ENCODE measurements at regions not wholly inside any gene's neighbourhood (a gene's known extent, or its start where the extent isn't known, plus 50 kb on each side); places are given as distances from the start of the nearest gene placed in this dataset.

- H3K9me3 ChIP-seq = no peaks in the 10 kb centered on the region
- no peak overlapping the region for H3K4me3 ChIP-seq
- no peak for DNase-seq (ENCODE audit: low spot score in 2 of 2)
- H3K27me3 ChIP-seq (ENCODE audit: low read depth) = no peaks in the 10 kb centered on the region
- no peaks in the 10 kb centered on the region for H3K36me3 ChIP-seq (replicated peaks)
- H3K4me1 ChIP-seq = no peaks in the 10 kb centered on the region
- in situ Hi-C loops (cut with MboI; ENCODE audit: low sequenced_read_pairs) = no loop called here
Measured at GRCh38 chr14:101483829-101484228, 77.5 kb upstream of the DIO3 start.

- H3K36me3 ChIP-seq (replicated peaks) = no peaks in the 10 kb centered on the region
- no peaks in the 10 kb centered on the region for H3K27me3 ChIP-seq (ENCODE audit: low read depth)
- H3K4me1 ChIP-seq = no peaks in the 10 kb centered on the region
- no peaks in the 10 kb centered on the region for H3K9me3 ChIP-seq
- DNase-seq (ENCODE audit: low spot score in 2 of 2) = no peak
- H3K4me3 ChIP-seq = no peak overlapping the region
- in situ Hi-C loops (cut with MboI; ENCODE audit: low sequenced_read_pairs) = no loop called here
Measured at GRCh38 chr14:101489092-101489760, 72.1 kb upstream of the DIO3 start.

- no peaks in the 10 kb centered on the region for H3K36me3 ChIP-seq (replicated peaks)
- no peak for DNase-seq (ENCODE audit: low spot score in 2 of 2)
- no peaks in the 10 kb centered on the region for H3K9me3 ChIP-seq
- H3K4me1 ChIP-seq = no peaks in the 10 kb centered on the region
- H3K27me3 ChIP-seq (ENCODE audit: low read depth) = no peaks in the 10 kb centered on the region
- no peak overlapping the region for H3K4me3 ChIP-seq
- in situ Hi-C loops (cut with MboI; ENCODE audit: low sequenced_read_pairs) = no loop called here
Measured at GRCh38 chr14:101490771-101491170, 70.5 kb upstream of the DIO3 start.

GRCh38 chr14:101491841-101492240, 69.5 kb upstream of the DIO3 start:
- Histone ChIP-seq H3K4me3 (no peak overlapping the region), H3K36me3 (replicated peaks) (no peaks in the 10 kb centered on the region), H3K4me1 (no peaks in the 10 kb centered on the region), H3K9me3 (no peaks in the 10 kb centered on the region), H3K27me3 (ENCODE audit: low read depth) (no peaks in the 10 kb centered on the region)
- DNase-seq (ENCODE audit: low spot score in 2 of 2) = no peak
- in situ Hi-C loops (cut with MboI; ENCODE audit: low sequenced_read_pairs) = no loop called here

GRCh38 chr14:101492716-101493115, 68.6 kb upstream of the DIO3 start:
- Histone ChIP-seq H3K9me3 (no peaks in the 10 kb centered on the region), H3K27me3 (ENCODE audit: low read depth) (no peaks in the 10 kb centered on the region), H3K36me3 (replicated peaks) (no peaks in the 10 kb centered on the region), H3K4me1 (no peaks in the 10 kb centered on the region), H3K4me3 (no peak overlapping the region)
- no peak for DNase-seq (ENCODE audit: low spot score in 2 of 2)
- in situ Hi-C loops (cut with MboI; ENCODE audit: low sequenced_read_pairs) = no loop called here

- in situ Hi-C loops (cut with MboI; ENCODE audit: low sequenced_read_pairs) = no loop called here
- Histone ChIP-seq H3K4me3 (no peak overlapping the region), H3K9me3 (no peaks in the 10 kb centered on the region), H3K36me3 (replicated peaks) (no peaks in the 10 kb centered on the region), H3K4me1 (no peaks in the 10 kb centered on the region), H3K27me3 (ENCODE audit: low read depth) (no peaks in the 10 kb centered on the region)
- DNase-seq (ENCODE audit: low spot score in 2 of 2) = no peak
Measured at GRCh38 chr14:101494826-101495225, 66.5 kb upstream of the DIO3 start.

- DNase-seq (ENCODE audit: low spot score in 2 of 2) = no peak
- no peaks in the 10 kb centered on the region for H3K36me3 ChIP-seq (replicated peaks)
- H3K4me3 ChIP-seq = no peak overlapping the region
- in situ Hi-C loops (cut with MboI; ENCODE audit: low sequenced_read_pairs) = no loop called here
- no peaks in the 10 kb centered on the region for H3K4me1 ChIP-seq
- H3K9me3 ChIP-seq = no peaks in the 10 kb centered on the region
- H3K27me3 ChIP-seq (ENCODE audit: low read depth) = no peaks in the 10 kb centered on the region
Measured at GRCh38 chr14:101495284-101495683, 66.0 kb upstream of the DIO3 start.

GRCh38 chr14:101495827-101496775, 65.2 kb upstream of the DIO3 start:
- no peaks in the 10 kb centered on the region for H3K9me3 ChIP-seq
- DNase-seq (ENCODE audit: low spot score in 2 of 2) = no peak
- no peaks in the 10 kb centered on the region for H3K36me3 ChIP-seq (replicated peaks)
- in situ Hi-C loops (cut with MboI; ENCODE audit: low sequenced_read_pairs) = no loop called here
- H3K27me3 ChIP-seq (ENCODE audit: low read depth) = no peaks in the 10 kb centered on the region
- no peak overlapping the region for H3K4me3 ChIP-seq
- H3K4me1 ChIP-seq = no peaks in the 10 kb centered on the region

GRCh38 chr14:101496776-101497683, 64.3 kb upstream of the DIO3 start:
- no peaks in the 10 kb centered on the region for H3K4me1 ChIP-seq
- in situ Hi-C loops (cut with MboI; ENCODE audit: low sequenced_read_pairs) = no loop called here
- H3K36me3 ChIP-seq (replicated peaks) = no peaks in the 10 kb centered on the region
- no peaks in the 10 kb centered on the region for H3K9me3 ChIP-seq
- H3K27me3 ChIP-seq (ENCODE audit: low read depth) = no peaks in the 10 kb centered on the region
- DNase-seq (ENCODE audit: low spot score in 2 of 2) = no peak
- no peak overlapping the region for H3K4me3 ChIP-seq

- DNase-seq (ENCODE audit: low spot score in 2 of 2) = no peak
- Histone ChIP-seq H3K4me3 (no peak overlapping the region), H3K36me3 (replicated peaks) (no peaks in the 10 kb centered on the region), H3K4me1 (no peaks in the 10 kb centered on the region), H3K27me3 (ENCODE audit: low read depth) (no peaks in the 10 kb centered on the region), H3K9me3 (no peaks in the 10 kb centered on the region)
- in situ Hi-C loops (cut with MboI; ENCODE audit: low sequenced_read_pairs) = no loop called here
Measured at GRCh38 chr14:101497684-101498525, 63.4 kb upstream of the DIO3 start.

- DNase-seq (ENCODE audit: low spot score in 2 of 2) = no peak
- Histone ChIP-seq H3K4me1 (no peaks in the 10 kb centered on the region), H3K4me3 (no peak overlapping the region), H3K9me3 (no peaks in the 10 kb centered on the region), H3K27me3 (ENCODE audit: low read depth) (no peaks in the 10 kb centered on the region), H3K36me3 (replicated peaks) (no peaks in the 10 kb centered on the region)
- in situ Hi-C loops (cut with MboI; ENCODE audit: low sequenced_read_pairs) = no loop called here
Measured at GRCh38 chr14:101498526-101498860, 62.8 kb upstream of the DIO3 start.

GRCh38 chr14:101499080-101499479, 62.2 kb upstream of the DIO3 start:
- no peaks in the 10 kb centered on the region for H3K36me3 ChIP-seq (replicated peaks)
- in situ Hi-C loops (cut with MboI; ENCODE audit: low sequenced_read_pairs) = no loop called here
- H3K9me3 ChIP-seq = no peaks in the 10 kb centered on the region
- DNase-seq (ENCODE audit: low spot score in 2 of 2) = no peak
- H3K4me1 ChIP-seq = no peaks in the 10 kb centered on the region
- H3K4me3 ChIP-seq = no peak overlapping the region
- H3K27me3 ChIP-seq (ENCODE audit: low read depth) = no peaks in the 10 kb centered on the region

GRCh38 chr14:101499513-101499912, 61.8 kb upstream of the DIO3 start:
- no peaks in the 10 kb centered on the region for H3K4me1 ChIP-seq
- no peak for DNase-seq (ENCODE audit: low spot score in 2 of 2)
- H3K9me3 ChIP-seq = no peaks in the 10 kb centered on the region
- H3K4me3 ChIP-seq = no peak overlapping the region
- in situ Hi-C loops (cut with MboI; ENCODE audit: low sequenced_read_pairs) = no loop called here
- no peaks in the 10 kb centered on the region for H3K27me3 ChIP-seq (ENCODE audit: low read depth)
- H3K36me3 ChIP-seq (replicated peaks) = no peaks in the 10 kb centered on the region
